Liver (tissue), 2 donors: ENCODE measurements at regions not wholly inside any gene's neighbourhood (a gene's known extent, or its start where the extent isn't known, plus 50 kb on each side); places are given as distances from the start of the nearest gene placed in this dataset.

Experiments
- CTCF ChIP-seq: fragments of 150-350 bp; IDR thresholded peaks from 2 replicates; pipeline ENCODE4 v1.5.1; 2017; ENCODE audit warnings: improper control_type of control experiment, low read depth, low read length; ENCODE audit not compliant: missing input control
- MAX ChIP-seq: IDR thresholded peaks from 2 replicates; pipeline ENCODE4 v1.6.1; 2016; ENCODE audit warnings: antibody characterized with exemption
- donor health status: healthy.

DNA sequence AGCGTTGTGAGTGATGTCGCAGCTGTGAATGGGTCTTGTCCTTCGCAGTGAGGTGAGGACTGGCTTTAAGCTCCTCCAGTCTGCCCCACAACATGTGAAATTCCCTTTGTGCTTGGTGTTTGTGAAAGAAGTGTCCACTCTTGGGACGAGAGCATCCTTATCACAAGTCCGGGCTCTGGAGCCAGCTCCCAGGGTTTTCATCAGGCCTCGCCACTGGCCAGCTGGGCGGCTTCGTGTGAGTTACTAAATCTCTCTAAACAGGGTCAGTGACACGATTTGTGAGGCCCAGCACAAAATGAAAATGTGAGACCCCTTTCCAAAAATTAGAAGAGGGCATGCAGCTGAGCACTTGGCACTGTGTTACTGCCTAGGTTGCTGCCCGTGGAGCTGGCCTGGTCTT, 115.9 kb downstream of the VAPA start:
- no peak for TF ChIP-seq CTCF
- TF ChIP-seq MAX: no peak
